BLaER1 (cell line): ENCODE measurements at regions not wholly inside any gene's neighbourhood (a gene's known extent, or its start where the extent isn't known, plus 50 kb on each side); places are given as distances from the start of the nearest gene placed in this dataset.
"Not testable (repeated sequence)": the region's sequence is repeated elsewhere in the genome, so short reads cannot be mapped to it uniquely, and the experiment has no call there.

Experiments used
- H3K27ac ChIP-seq: shearing (Covaris generic); formaldehyde crosslinking; 2 replicates; pipeline ENCODE4 v1.8.1; 2022
- H3K27me3 ChIP-seq: shearing (Covaris generic); formaldehyde crosslinking; 2 replicates; pipeline ENCODE4 v1.8.1; 2022
- H3K36me3 ChIP-seq: shearing (Covaris generic); formaldehyde crosslinking; 2 replicates; pipeline ENCODE4 v1.8.1; 2022
- H3K4me1 ChIP-seq: shearing (Covaris generic); formaldehyde crosslinking; 2 replicates; pipeline ENCODE4 v1.8.1; 2022
- H3K4me2 ChIP-seq: shearing (Covaris generic); formaldehyde crosslinking; 2 replicates; pipeline ENCODE4 v1.8.1; 2022
- H3K4me3 ChIP-seq: shearing (Covaris generic); formaldehyde crosslinking; 2 replicates; pipeline ENCODE4 v1.8.1; 2022
- H3K9ac ChIP-seq: shearing (Covaris generic); formaldehyde crosslinking; 2 replicates; pipeline ENCODE4 v1.8.1; 2022
- H3K9me3 ChIP-seq: shearing (Covaris generic); formaldehyde crosslinking; 2 replicates; pipeline ENCODE4 v1.8.1; 2022
- H4K20me1 ChIP-seq: shearing (Covaris generic); formaldehyde crosslinking; 2 replicates; pipeline ENCODE4 v1.8.1; 2022
- Cebpa-rat ChIP-seq: shearing (Covaris generic); IDR thresholded peaks from 2 replicates; pipeline ENCODE4 v1.8.1; 2022

DNA sequence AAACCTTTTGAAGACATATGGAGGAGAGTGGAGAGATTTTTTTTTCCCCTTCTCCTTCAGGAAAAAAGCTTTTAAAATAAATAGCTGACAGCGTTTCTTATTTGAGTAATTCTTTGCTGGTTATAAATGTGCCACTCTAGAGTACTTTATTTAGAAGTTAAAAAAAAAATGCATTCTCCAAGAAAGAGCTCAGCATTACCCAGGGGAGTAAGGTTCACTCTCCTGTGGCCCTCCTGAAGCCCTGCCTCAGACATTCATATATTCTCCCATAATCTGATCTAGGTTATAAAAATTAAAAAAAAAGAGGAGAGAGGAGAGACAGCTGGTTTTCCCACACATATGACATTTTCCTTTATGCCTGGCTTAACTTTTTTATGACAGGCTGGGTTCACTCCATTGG lies 545.2 kb upstream of the CADM1 start:
- Histone ChIP-seq H4K20me1 (no peaks in the 10 kb centered on the region), H3K9me3 (no peaks in the 10 kb centered on the region), H3K36me3 (no peaks in the 10 kb centered on the region), H3K4me1 (peaks cover 6% of the 10 kb centered on the region; the same call in 1 of the 2 replicates), H3K27me3 (no peaks in the 10 kb centered on the region; the same call in 1 of the 2 replicates), H3K27ac (no peak overlapping the region), H3K9ac (no peak overlapping the region), H3K4me3 (no peak overlapping the region), H3K4me2 (peak overlapping the region; percentile 14; the same call in 1 of the 2 replicates)
- TF ChIP-seq Cebpa-rat, result no peak

DNA sequence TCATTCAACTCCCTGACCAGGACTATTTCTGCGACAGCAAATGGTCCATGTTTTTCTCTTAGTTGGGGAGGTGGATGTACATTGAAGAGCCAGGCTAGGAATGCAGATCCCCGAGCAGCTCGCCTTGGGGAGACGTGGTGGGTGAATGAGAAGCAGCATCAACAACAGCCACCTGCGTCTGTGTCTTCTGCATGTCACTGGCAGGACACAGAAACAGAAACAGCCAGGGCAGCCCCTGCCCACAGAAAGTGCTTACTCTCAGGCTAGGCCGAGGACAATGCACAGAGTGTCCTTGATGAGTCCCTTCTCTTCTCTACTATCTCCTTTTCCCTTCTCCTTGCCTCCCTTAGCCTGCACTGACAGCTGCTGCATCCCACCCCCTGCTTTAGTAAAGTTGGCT lies 541.9 kb upstream of the CADM1 start:
- Histone ChIP-seq H3K9me3 (no peaks in the 10 kb centered on the region), H3K4me3 (no peak overlapping the region), H3K9ac (no peak overlapping the region), H3K27ac (no peak overlapping the region), H3K36me3 (no peaks in the 10 kb centered on the region), H3K4me2 (no peak overlapping the region), H4K20me1 (no peaks in the 10 kb centered on the region), H3K27me3 (no peaks in the 10 kb centered on the region), H3K4me1 (peaks cover 6% of the 10 kb centered on the region; the same call in 1 of the 2 replicates)
- TF ChIP-seq Cebpa-rat, result no peak

DNA sequence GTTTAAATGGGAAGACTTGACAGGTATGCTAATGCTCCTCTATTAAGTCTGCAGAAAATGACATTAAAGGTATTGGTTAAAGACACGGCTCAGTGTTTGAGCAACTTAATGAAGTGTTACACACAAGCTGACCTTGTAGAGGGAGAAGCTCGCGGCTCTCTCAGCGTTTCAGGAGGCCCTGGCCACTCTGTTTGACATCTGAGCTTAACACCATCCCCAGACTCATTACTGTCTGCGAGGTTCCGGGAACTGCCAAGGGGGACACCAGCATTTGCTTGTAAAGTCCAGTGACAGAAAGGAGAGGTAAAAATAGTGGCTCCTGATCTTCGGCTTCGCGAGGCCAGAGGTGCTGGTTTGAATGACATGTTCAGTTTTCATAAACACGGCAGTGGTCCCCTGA lies 540.7 kb upstream of the CADM1 start:
- Histone ChIP-seq H3K4me3 (no peak overlapping the region), H4K20me1 (no peaks in the 10 kb centered on the region), H3K36me3 (no peaks in the 10 kb centered on the region), H3K4me1 (peaks cover 6% of the 10 kb centered on the region; the same call in 1 of the 2 replicates), H3K9me3 (no peaks in the 10 kb centered on the region), H3K4me2 (no peak overlapping the region), H3K27ac (no peak overlapping the region), H3K27me3 (no peaks in the 10 kb centered on the region), H3K9ac (no peak overlapping the region)
- no peak for TF ChIP-seq Cebpa-rat

DNA sequence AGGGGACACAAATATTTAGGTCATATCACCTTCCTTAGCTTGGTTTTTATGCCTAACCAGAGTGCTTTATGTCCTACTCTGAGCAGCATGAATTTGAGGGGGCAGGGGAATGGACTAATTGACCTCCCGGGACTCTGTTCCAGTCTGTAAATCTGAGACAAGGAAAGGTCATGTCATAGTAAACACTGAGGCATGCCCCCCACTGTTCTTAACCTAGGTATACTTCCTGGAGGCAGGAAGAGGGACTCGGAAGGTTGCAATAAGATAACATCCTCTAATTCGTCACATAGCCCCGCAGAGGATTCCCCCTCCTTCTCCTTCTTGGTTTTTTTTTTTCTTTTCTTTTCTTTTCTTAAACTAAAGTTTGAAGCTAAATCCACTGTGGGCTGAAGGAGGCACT lies 540.3 kb upstream of the CADM1 start:
- H3K4me2 ChIP-seq, result no peak overlapping the region
- no peaks in the 10 kb centered on the region for H3K27me3 ChIP-seq
- H3K9me3 ChIP-seq, result no peaks in the 10 kb centered on the region
- no peak overlapping the region for H3K27ac ChIP-seq
- no peak overlapping the region for H3K4me3 ChIP-seq
- H3K36me3 ChIP-seq, result no peaks in the 10 kb centered on the region
- peaks cover 6% of the 10 kb centered on the region; the same call in 1 of the 2 replicates for H3K4me1 ChIP-seq
- no peak for TF ChIP-seq Cebpa-rat
- H3K9ac ChIP-seq, result no peak overlapping the region
- no peaks in the 10 kb centered on the region for H4K20me1 ChIP-seq

DNA sequence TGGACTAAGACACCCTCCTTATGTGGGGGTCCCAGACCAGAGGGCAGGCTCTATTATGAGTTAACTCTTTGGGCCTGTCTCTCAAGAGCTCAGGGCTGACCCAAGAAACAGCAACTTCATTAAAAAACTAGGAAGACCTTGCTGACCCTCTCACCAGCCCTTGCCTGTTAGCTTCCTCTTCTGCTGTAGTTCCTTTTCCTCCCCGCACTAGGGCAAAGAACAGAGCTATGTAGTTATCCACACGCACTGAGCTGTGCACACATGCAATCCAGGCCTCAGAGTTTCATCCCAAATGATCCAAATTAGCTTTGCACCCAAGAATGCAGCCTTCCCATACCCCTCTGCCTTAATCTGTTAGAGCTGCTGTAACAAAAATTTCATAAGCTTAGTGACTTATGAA lies 539.6 kb upstream of the CADM1 start:
- no peak for TF ChIP-seq Cebpa-rat
- Histone ChIP-seq H3K9ac (no peak overlapping the region), H4K20me1 (no peaks in the 10 kb centered on the region), H3K36me3 (no peaks in the 10 kb centered on the region), H3K4me3 (no peak overlapping the region), H3K27ac (no peak overlapping the region), H3K4me2 (no peak overlapping the region), H3K27me3 (no peaks in the 10 kb centered on the region), H3K9me3 (no peaks in the 10 kb centered on the region), H3K4me1 (0 out of 2 replicates have a peak, but pooled peaks cover under 1% of the 10 kb centered on the region)

DNA sequence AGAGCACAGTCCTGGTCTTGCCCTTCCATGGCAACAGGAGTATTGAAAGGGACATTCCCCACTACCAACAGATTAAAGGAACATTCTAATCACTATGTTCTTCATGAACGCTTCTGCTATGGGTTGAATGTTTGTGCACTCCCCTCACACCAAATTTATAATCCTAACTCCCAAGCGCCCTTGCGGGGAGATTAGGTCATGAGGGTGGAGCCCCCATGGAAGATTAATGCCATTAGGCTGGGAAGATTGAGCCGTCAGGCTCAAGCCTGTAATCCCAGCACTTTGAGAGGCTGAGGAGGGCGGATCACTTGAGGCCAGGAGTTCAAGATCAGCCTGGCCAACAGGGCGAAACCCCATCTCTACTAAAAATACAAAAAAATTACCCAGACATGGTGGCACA lies 538.8 kb upstream of the CADM1 start:
- H3K9ac ChIP-seq, H4K20me1 ChIP-seq, H3K4me3 ChIP-seq, H3K27me3 ChIP-seq, H3K9me3 ChIP-seq, H3K4me1 ChIP-seq, H3K27ac ChIP-seq, H3K4me2 ChIP-seq, H3K36me3 ChIP-seq: not testable (repeated sequence)

DNA sequence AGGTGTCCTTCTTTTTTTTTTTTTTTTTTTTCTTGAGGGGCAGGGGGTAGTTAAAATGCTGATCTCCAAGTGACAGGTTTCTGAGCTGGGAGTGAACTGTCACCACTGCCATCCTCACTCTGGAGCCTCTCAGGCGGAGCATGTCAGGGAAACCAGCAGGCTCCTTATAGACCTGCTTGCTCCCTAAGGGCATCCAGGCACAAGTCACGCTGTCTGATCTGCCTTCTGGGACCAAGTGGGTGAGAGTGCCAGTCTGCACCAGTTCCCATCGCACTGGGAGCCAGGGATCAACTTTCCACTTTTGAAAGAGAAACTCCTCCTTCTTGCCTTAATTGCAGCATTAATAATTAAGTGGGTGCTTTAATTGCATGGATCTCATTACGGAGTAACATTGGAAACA lies 537.9 kb upstream of the CADM1 start:
- Histone ChIP-seq H3K9ac (no peak overlapping the region), H3K4me1 (no peaks in the 10 kb centered on the region), H3K27ac (no peak overlapping the region), H3K9me3 (no peaks in the 10 kb centered on the region), H3K27me3 (no peaks in the 10 kb centered on the region), H4K20me1 (no peaks in the 10 kb centered on the region), H3K36me3 (no peaks in the 10 kb centered on the region), H3K4me2 (no peak overlapping the region), H3K4me3 (no peak overlapping the region)
- no peak for TF ChIP-seq Cebpa-rat

DNA sequence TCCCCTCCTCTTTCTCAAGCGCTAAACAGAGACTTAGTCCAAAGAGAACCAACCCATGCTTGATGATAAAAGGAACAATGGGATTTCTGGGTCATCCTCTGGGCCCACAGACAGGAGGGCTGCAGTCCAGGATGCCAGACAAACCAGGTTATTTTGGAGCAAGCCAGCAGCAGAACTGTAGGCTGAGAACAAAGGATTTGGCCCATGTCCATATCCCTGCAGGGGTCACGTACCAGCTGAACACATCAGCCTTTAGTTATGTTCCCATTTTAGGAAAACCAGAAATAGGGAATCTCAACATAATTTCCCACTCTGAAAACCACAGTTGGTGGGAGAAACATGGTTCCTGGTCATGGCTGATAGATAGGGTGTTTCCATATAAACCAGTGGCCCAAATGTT lies 533.6 kb upstream of the CADM1 start:
- Histone ChIP-seq H3K4me2 (no peak overlapping the region), H3K9ac (no peak overlapping the region), H3K36me3 (no peaks in the 10 kb centered on the region), H3K9me3 (no peaks in the 10 kb centered on the region), H4K20me1 (no peaks in the 10 kb centered on the region), H3K27me3 (no peaks in the 10 kb centered on the region), H3K27ac (no peak overlapping the region), H3K4me3 (no peak overlapping the region), H3K4me1 (no peaks in the 10 kb centered on the region)
- no peak for TF ChIP-seq Cebpa-rat

DNA sequence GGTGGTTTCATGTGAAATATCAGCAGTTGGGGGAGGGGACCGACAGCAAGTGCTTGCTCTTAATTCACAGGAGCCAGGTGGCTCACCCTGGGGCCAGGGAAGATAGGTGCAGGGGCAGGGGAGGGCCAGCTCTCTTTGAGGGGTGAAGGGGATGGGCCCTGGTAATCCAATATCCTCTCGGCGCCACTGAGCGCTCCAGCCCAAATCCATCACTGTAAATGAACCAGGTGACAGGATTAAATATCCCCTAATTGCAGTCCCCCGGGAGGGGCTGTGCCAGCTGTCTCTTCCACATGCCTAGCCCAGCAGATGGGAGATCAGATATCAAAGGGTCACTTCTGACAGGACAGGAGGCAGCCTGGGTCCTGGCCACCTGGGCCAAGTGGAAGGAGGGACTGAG lies 531.8 kb upstream of the CADM1 start:
- no peak for TF ChIP-seq Cebpa-rat
- Histone ChIP-seq H3K4me2 (no peak overlapping the region), H3K9me3 (no peaks in the 10 kb centered on the region), H3K4me1 (no peaks in the 10 kb centered on the region), H3K4me3 (no peak overlapping the region), H3K27me3 (no peaks in the 10 kb centered on the region), H3K27ac (no peak overlapping the region), H3K9ac (no peak overlapping the region), H4K20me1 (no peaks in the 10 kb centered on the region), H3K36me3 (no peaks in the 10 kb centered on the region)

DNA sequence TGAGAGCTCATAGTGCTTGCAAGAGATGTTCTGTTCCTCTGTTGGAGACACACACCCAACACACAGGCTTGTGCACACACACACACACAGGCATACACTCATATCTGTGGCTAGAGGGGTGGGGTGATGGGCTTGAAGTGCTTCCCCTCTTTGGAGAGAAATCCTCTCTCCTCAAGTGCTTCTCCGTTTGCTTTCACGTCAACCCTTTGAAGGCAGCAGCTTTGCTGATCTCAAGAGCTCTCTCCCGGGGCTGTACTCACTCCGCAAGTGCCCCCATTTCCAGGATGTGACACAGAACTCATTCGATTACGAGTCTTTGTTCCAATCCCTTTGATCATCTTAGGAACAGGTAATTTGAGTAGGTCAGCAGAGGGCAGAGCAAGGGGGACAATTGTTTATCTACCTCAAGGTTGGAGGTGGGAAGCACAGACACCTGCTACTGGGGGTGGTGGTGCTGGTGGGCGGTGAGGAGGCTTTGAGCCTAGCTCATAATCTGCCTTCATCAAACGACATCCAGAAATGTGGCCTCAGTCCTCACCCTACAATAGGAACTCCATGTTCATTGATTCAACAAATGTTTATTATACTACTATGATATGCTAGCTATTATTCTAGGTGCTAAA lies 529.8 kb upstream of the CADM1 start:
- Histone ChIP-seq H3K9me3 (no peaks in the 10 kb centered on the region), H3K27me3 (no peaks in the 10 kb centered on the region), H3K27ac (no peak overlapping the region), H3K9ac (no peak overlapping the region), H3K4me2 (no peak overlapping the region), H3K36me3 (no peaks in the 10 kb centered on the region), H4K20me1 (no peaks in the 10 kb centered on the region), H3K4me1 (no peaks in the 10 kb centered on the region), H3K4me3 (no peak overlapping the region)
- no peak for TF ChIP-seq Cebpa-rat
